ENCODE measurements at regions not wholly inside any gene's neighbourhood (a gene's known extent, or its start where the extent isn't known, plus 50 kb on each side); places are given as distances from the start of the nearest gene placed in this dataset.

- H3K9ac ChIP-seq (ENCODE audit: low read length): no peak overlapping the region
- no peak for TF ChIP-seq EZH2 (optimal IDR thresholded peaks at IDR 0.05; ENCODE audit: low read depth, low read length)
- TF ChIP-seq, protein P1, sequence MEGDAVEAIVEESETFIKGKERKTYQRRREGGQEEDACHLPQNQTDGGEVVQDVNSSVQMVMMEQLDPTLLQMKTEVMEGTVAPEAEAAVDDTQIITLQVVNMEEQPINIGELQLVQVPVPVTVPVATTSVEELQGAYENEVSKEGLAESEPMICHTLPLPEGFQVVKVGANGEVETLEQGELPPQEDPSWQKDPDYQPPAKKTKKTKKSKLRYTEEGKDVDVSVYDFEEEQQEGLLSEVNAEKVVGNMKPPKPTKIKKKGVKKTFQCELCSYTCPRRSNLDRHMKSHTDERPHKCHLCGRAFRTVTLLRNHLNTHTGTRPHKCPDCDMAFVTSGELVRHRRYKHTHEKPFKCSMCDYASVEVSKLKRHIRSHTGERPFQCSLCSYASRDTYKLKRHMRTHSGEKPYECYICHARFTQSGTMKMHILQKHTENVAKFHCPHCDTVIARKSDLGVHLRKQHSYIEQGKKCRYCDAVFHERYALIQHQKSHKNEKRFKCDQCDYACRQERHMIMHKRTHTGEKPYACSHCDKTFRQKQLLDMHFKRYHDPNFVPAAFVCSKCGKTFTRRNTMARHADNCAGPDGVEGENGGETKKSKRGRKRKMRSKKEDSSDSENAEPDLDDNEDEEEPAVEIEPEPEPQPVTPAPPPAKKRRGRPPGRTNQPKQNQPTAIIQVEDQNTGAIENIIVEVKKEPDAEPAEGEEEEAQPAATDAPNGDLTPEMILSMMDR (IDR thresholded peaks at IDR 0.05; ENCODE audit: low read length): no peak
- TF ChIP-seq EZH2phosphoT487 (IDR thresholded peaks at IDR 0.05; ENCODE audit: low read length): no peak
- DNase-seq: no peak
- H3K79me2 ChIP-seq (ENCODE audit: low read length): no peaks in the 10 kb centered on the region
- H3K4me2 ChIP-seq (ENCODE audit: low read depth, low read length): no peak overlapping the region
- H3K9me2 ChIP-seq (replicated peaks; ENCODE audit: insufficient read depth, low read length): no peaks in the 10 kb centered on the region
- H3K27me3 ChIP-seq (replicated peaks; ENCODE audit: insufficient read depth, low read length): no peaks in the 10 kb centered on the region
- no peaks in the 10 kb centered on the region for H3K4me1 ChIP-seq (ENCODE audit: low read length)
- H3F3A ChIP-seq (ENCODE audit: insufficient read depth, low read length): no peaks in the 10 kb centered on the region
- no peaks in the 10 kb centered on the region for H3K9me3 ChIP-seq (replicated peaks; ENCODE audit: insufficient read depth, low read length)
- H2AFZ ChIP-seq (ENCODE audit: low read length): no peak overlapping the region
- H4K20me1 ChIP-seq (ENCODE audit: insufficient read depth, low read length): no peaks in the 10 kb centered on the region
- H3K4me3 ChIP-seq (ENCODE audit: low read length): no peak overlapping the region
- H3K27ac ChIP-seq (ENCODE audit: low read length): no peak overlapping the region
- H3K36me3 ChIP-seq (replicated peaks; ENCODE audit: insufficient read depth, low read length): no peaks in the 10 kb centered on the region
Observed at GRCh38 chr13:78193846-78194245, 275.2 kb upstream of the EDNRB start.

DNA sequence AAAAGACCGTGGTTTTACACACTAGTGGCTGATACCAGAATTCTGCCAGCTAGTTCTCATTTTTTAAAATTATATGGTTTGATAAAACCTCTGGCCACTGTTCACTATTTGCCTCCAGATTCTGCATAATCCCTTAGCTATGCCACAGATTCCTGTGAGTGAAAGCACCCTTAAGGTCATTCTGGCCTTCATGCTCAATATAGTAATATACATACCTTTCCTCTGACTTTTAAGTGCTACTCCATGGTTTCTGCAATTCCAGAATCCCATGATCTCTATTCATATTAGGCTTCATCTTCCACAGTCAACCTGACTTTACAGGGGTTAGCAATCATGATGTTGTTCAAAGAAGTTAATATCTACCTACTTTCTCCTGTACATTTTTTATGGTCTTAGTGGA, 274.1 kb upstream of the EDNRB start:
- no peaks in the 10 kb centered on the region for H3K9me2 ChIP-seq (replicated peaks; ENCODE audit: insufficient read depth, low read length)

DNA sequence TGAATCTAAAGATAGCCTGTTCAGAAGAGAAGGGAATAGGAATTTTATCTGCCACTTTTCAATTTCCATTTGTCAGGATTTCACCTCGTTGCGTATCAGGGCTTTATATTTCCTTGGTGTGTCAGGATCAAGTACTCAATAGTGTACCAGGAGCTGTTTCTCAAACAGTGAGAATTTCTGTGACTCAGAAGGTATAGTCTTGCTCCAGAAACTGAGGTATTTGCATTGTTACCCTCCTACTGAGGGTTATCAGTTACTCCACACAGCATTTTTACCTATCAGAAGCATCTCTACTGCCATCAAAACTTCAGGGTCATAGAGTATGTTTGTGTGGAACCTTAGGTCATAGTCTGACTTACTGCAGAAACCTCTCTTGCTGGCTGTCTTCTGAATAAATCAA, 271.7 kb upstream of the EDNRB start:
- no peaks in the 10 kb centered on the region for H3K27me3 ChIP-seq (replicated peaks; ENCODE audit: insufficient read depth, low read length)
- H3K9me3 ChIP-seq (replicated peaks; ENCODE audit: insufficient read depth, low read length): no peaks in the 10 kb centered on the region
- no peaks in the 10 kb centered on the region for H3K79me2 ChIP-seq (ENCODE audit: low read length)
- DNase-seq: no peak
- H3K27ac ChIP-seq (ENCODE audit: low read length): no peak overlapping the region
- H3K4me3 ChIP-seq (ENCODE audit: low read length): no peak overlapping the region
- H3K36me3 ChIP-seq (replicated peaks; ENCODE audit: insufficient read depth, low read length): no peaks in the 10 kb centered on the region
- H3K4me2 ChIP-seq (ENCODE audit: low read depth, low read length): no peak overlapping the region
- peaks cover 10% of the 10 kb centered on the region for H3K4me1 ChIP-seq (ENCODE audit: low read length)
- H3K9ac ChIP-seq (ENCODE audit: low read length): no peak overlapping the region
- no peak overlapping the region for H2AFZ ChIP-seq (ENCODE audit: low read length)
- H3F3A ChIP-seq (ENCODE audit: insufficient read depth, low read length): no peaks in the 10 kb centered on the region
- no peak for TF ChIP-seq EZH2phosphoT487 (IDR thresholded peaks at IDR 0.05; ENCODE audit: low read length)
- TF ChIP-seq EZH2 (optimal IDR thresholded peaks at IDR 0.05; ENCODE audit: low read depth, low read length): no peak
- TF ChIP-seq, protein P1 (IDR thresholded peaks at IDR 0.05; ENCODE audit: low read length): no peak
- no peaks in the 10 kb centered on the region for H4K20me1 ChIP-seq (ENCODE audit: insufficient read depth, low read length)
- H3K9me2 ChIP-seq (replicated peaks; ENCODE audit: insufficient read depth, low read length): no peaks in the 10 kb centered on the region

More for the DNA sequence above, 274.1 kb upstream of the EDNRB start:
- H3K9ac ChIP-seq (ENCODE audit: low read length): no peak overlapping the region
- no peak overlapping the region for H3K27ac ChIP-seq (ENCODE audit: low read length)
- no peaks in the 10 kb centered on the region for H3K27me3 ChIP-seq (replicated peaks; ENCODE audit: insufficient read depth, low read length)
- no peak for DNase-seq
- H2AFZ ChIP-seq (ENCODE audit: low read length): no peak overlapping the region
- H3K4me1 ChIP-seq (ENCODE audit: low read length): no peaks in the 10 kb centered on the region
- no peaks in the 10 kb centered on the region for H3K36me3 ChIP-seq (replicated peaks; ENCODE audit: insufficient read depth, low read length)
- H3F3A ChIP-seq (ENCODE audit: insufficient read depth, low read length): no peaks in the 10 kb centered on the region
- H3K4me2 ChIP-seq (ENCODE audit: low read depth, low read length): no peak overlapping the region
- TF ChIP-seq EZH2phosphoT487 (IDR thresholded peaks at IDR 0.05; ENCODE audit: low read length): no peak
- no peak for TF ChIP-seq EZH2 (optimal IDR thresholded peaks at IDR 0.05; ENCODE audit: low read depth, low read length)
- no peaks in the 10 kb centered on the region for H3K79me2 ChIP-seq (ENCODE audit: low read length)
- H4K20me1 ChIP-seq (ENCODE audit: insufficient read depth, low read length): no peaks in the 10 kb centered on the region
- H3K4me3 ChIP-seq (ENCODE audit: low read length): no peak overlapping the region
- H3K9me3 ChIP-seq (replicated peaks; ENCODE audit: insufficient read depth, low read length): no peaks in the 10 kb centered on the region

- no peaks in the 10 kb centered on the region for H3K79me2 ChIP-seq (ENCODE audit: low read length)
- H3K4me1 ChIP-seq (ENCODE audit: low read length): peaks cover 10% of the 10 kb centered on the region
- H3K4me2 ChIP-seq (ENCODE audit: low read depth, low read length): no peak overlapping the region
- no peak for DNase-seq
- H3K36me3 ChIP-seq (replicated peaks; ENCODE audit: insufficient read depth, low read length): no peaks in the 10 kb centered on the region
- no peaks in the 10 kb centered on the region for H3K9me3 ChIP-seq (replicated peaks; ENCODE audit: insufficient read depth, low read length)
- no peaks in the 10 kb centered on the region for H4K20me1 ChIP-seq (ENCODE audit: insufficient read depth, low read length)
- TF ChIP-seq, protein P1 (IDR thresholded peaks at IDR 0.05; ENCODE audit: low read length): no peak
- TF ChIP-seq EZH2 (optimal IDR thresholded peaks at IDR 0.05; ENCODE audit: low read depth, low read length) (no peak), EZH2phosphoT487 (IDR thresholded peaks at IDR 0.05; ENCODE audit: low read length) (no peak)
- H3K9me2 ChIP-seq (replicated peaks; ENCODE audit: insufficient read depth, low read length): no peaks in the 10 kb centered on the region
- no peak overlapping the region for H3K27ac ChIP-seq (ENCODE audit: low read length)
- no peak overlapping the region for H3K9ac ChIP-seq (ENCODE audit: low read length)
- H3K4me3 ChIP-seq (ENCODE audit: low read length): no peak overlapping the region
- H2AFZ ChIP-seq (ENCODE audit: low read length): no peak overlapping the region
- H3F3A ChIP-seq (ENCODE audit: insufficient read depth, low read length): no peaks in the 10 kb centered on the region
- no peaks in the 10 kb centered on the region for H3K27me3 ChIP-seq (replicated peaks; ENCODE audit: insufficient read depth, low read length)
Observed at GRCh38 chr13:78187781-78188180, 269.1 kb upstream of the EDNRB start.

All from MM.1S (cell line).